ENCODE measurements at regions not wholly inside any gene's neighbourhood (a gene's known extent, or its start where the extent isn't known, plus 50 kb on each side); places are given as distances from the start of the nearest gene placed in this dataset.

- TF ChIP-seq FOXM1 (IDR thresholded peaks at IDR 0.05; ENCODE audit: low read depth) (no peak), EP300 (IDR thresholded peaks at IDR 0.05; ENCODE audit: borderline replicate concordance in 1 of 2, low read depth in 1 of 2, low read length in 1 of 2) (no peak), SMC3 (IDR thresholded peaks at IDR 0.05; ENCODE audit: low read depth, low read length) (no peak), CTCF (IDR thresholded peaks at IDR 0.05) (no peak), SIN3A (IDR thresholded peaks at IDR 0.05; ENCODE audit: borderline replicate concordance, low read depth, low read length) (no peak), JUND (IDR thresholded peaks at IDR 0.05) (no peak), YY1 (IDR thresholded peaks at IDR 0.05; ENCODE audit: low read depth) (no peak), MXI1 (IDR thresholded peaks at IDR 0.05; ENCODE audit: low read depth, low read length) (no peak), TAF1 (IDR thresholded peaks at IDR 0.05; ENCODE audit: borderline replicate concordance, low read depth, low read length) (no peak)
These were observed 1399.9 kb upstream of the SLC39A10 start for GRCh38 chr2:194257095-194257494.
